Left ventricle myocardium inferior (tissue), 1 donor: ENCODE measurements at regions not wholly inside any gene's neighbourhood (a gene's known extent, or its start where the extent isn't known, plus 50 kb on each side); places are given as distances from the start of the nearest gene placed in this dataset.

Source experiments
- DNase-seq: peaks from one replicate; pipeline ENCODE4 v3.0.0-alpha.2; 2020
- H3K27ac ChIP-seq: fragments of 200-600 bp; replicated peaks from 2 replicates; pipeline ENCODE4 v1.8.0; 2021
- H3K27me3 ChIP-seq: fragments of 200-600 bp; 2 replicates; pipeline ENCODE4 v1.8.0; 2021; ENCODE audit warnings: low read depth
- H3K36me3 ChIP-seq: fragments of 200-600 bp; 2 replicates; pipeline ENCODE4 v1.8.0; 2021
- H3K4me1 ChIP-seq: fragments of 200-600 bp; 2 replicates; pipeline ENCODE4 v1.8.0; 2021
- H3K4me3 ChIP-seq: fragments of 200-600 bp; 2 replicates; pipeline ENCODE4 v1.8.0; 2021; ENCODE audit warnings: mild to moderate bottlenecking, moderate library complexity
- H3K9me3 ChIP-seq: fragments of 200-600 bp; replicated peaks from 2 replicates; pipeline ENCODE4 v1.8.0; 2021
- intact Hi-C: fragments of 100-400 bp; cut with micrococcal nuclease; formaldehyde crosslinking; loops from one replicate; pipeline ENCODE4 v1.11.0; 2022
- TF ChIP-seq, protein P1 (sequence below): fragments of 200-600 bp; IDR thresholded peaks from 2 replicates; pipeline ENCODE4 v1.8.0; 2021; ENCODE audit warnings: antibody characterized with exemption, mild to moderate bottlenecking, borderline replicate concordance
- donor health status: DM: no; HTN: yes; CAD: no; lungs with severe emphysema.

DNA sequence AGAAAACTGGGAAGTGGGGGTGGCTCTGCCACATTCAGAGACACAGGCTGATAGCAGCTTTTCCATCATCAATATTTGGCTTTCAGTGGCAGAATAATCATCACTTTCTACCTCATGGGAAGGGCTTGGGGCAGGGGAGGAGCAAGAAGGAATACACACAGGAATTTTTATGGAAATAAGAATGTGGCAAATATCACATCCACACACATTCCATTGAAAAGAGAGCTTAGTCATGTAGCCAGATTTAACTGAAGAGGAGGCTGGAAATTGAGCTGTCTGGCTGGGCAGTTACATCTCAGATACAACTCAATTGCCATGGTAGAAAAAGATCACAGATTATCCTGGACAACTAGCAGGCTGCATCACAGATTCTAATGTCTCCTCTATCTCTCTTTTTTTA lies 1474.0 kb upstream of the ACVR2A start:
- no peaks in the 10 kb centered on the region for H3K27me3 ChIP-seq
- peaks cover 42% of the 10 kb centered on the region for H3K9me3 ChIP-seq
- no peaks in the 10 kb centered on the region for H3K4me1 ChIP-seq
- no peak overlapping the region for H3K4me3 ChIP-seq
- intact Hi-C loops = no loop called here
- no peak overlapping the region for H3K27ac ChIP-seq
- DNase-seq = no peak
- TF ChIP-seq, protein P1, sequence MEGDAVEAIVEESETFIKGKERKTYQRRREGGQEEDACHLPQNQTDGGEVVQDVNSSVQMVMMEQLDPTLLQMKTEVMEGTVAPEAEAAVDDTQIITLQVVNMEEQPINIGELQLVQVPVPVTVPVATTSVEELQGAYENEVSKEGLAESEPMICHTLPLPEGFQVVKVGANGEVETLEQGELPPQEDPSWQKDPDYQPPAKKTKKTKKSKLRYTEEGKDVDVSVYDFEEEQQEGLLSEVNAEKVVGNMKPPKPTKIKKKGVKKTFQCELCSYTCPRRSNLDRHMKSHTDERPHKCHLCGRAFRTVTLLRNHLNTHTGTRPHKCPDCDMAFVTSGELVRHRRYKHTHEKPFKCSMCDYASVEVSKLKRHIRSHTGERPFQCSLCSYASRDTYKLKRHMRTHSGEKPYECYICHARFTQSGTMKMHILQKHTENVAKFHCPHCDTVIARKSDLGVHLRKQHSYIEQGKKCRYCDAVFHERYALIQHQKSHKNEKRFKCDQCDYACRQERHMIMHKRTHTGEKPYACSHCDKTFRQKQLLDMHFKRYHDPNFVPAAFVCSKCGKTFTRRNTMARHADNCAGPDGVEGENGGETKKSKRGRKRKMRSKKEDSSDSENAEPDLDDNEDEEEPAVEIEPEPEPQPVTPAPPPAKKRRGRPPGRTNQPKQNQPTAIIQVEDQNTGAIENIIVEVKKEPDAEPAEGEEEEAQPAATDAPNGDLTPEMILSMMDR = no peak
- no peaks in the 10 kb centered on the region for H3K36me3 ChIP-seq

DNA sequence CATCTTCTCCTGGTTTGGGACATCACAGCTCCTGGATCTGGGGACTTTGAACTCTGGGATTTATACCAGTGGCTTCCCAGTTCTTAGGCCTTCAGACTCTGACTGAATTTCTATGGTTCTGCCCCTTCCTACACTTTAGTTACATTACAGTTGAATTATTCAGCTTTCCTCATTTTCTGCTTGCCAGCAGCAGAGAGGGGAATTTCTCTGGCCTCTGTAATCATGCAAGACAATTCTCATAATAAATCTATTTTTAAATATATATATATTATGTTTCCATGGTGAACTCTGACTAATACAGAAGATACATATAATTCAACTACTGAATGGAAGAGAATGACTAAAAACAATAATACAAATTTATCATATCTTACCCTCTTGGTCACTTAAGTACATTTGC lies 1478.6 kb upstream of the ACVR2A start:
- intact Hi-C loops = no loop called here
- Histone ChIP-seq H3K4me3 (no peak overlapping the region), H3K27ac (no peak overlapping the region), H3K36me3 (no peaks in the 10 kb centered on the region), H3K4me1 (no peaks in the 10 kb centered on the region), H3K27me3 (no peaks in the 10 kb centered on the region), H3K9me3 (peaks cover 22% of the 10 kb centered on the region)
- TF ChIP-seq, protein P1 = no peak
- DNase-seq = no peak

DNA sequence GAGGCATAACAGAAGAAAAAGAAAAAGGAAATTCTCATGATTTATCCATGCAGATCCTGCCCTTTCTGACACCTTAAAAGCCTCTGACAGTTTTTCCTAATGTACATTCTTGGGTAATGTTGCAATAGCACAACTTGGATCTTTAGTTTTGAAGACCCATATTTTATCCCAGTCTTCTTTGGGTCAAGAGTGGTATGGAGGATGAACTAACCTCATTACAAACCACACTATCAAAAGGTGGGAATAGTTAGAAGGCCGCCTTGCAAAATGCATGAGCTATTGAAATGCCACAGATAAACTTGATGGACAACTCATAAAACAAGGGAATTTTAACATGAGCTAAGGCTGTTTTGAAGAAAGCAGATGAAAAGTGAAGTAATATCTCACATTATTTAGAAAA lies 1479.8 kb upstream of the ACVR2A start:
- Histone ChIP-seq H3K36me3 (no peaks in the 10 kb centered on the region), H3K4me1 (no peaks in the 10 kb centered on the region), H3K9me3 (peaks cover 24% of the 10 kb centered on the region), H3K4me3 (no peak overlapping the region), H3K27me3 (no peaks in the 10 kb centered on the region), H3K27ac (no peak overlapping the region)
- intact Hi-C loops = no loop called here
- TF ChIP-seq, protein P1 = no peak
- no peak for DNase-seq

DNA sequence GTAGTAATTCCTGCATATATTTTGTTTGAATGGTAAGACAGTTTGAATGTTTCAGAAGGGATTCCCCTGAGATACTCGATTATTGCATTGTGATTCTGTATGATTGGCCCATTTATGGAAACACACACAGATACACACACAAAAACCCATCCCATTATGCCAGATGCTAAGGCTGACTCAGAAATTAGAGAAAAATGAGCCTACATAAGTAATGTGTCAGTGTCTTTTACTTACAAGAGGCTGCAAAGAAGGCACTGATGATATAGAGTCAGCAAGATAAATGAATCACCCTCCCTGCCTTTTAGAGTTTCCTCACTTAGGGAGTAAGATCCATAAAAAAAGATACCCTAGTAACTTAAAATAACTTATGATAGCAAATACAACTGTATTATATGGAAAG lies 1481.1 kb upstream of the ACVR2A start:
- no peak overlapping the region for H3K4me3 ChIP-seq
- H3K36me3 ChIP-seq = no peaks in the 10 kb centered on the region
- no peaks in the 10 kb centered on the region for H3K27me3 ChIP-seq
- H3K27ac ChIP-seq = no peak overlapping the region
- intact Hi-C loops = no loop called here
- peaks cover 26% of the 10 kb centered on the region for H3K9me3 ChIP-seq
- TF ChIP-seq, protein P1 = no peak
- DNase-seq = no peak
- H3K4me1 ChIP-seq = no peaks in the 10 kb centered on the region

DNA sequence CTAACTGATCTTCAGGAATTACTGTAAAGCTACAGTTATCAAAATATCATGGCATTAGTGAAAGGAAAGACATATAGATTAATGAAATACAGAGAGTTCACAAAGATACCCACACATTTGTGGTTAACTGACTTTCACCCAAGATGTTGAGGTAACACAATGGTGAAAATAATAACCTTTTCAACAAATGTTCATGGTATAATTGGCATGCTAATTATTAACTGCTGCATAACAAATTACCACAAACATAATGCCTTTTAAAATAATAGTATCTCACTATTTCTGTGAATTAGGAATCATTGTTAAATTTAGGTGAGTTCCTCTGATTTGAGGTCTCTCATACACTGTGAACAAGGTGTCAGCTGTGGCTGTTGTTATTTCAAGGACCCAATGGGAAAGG lies 1493.1 kb upstream of the ACVR2A start:
- Histone ChIP-seq H3K27ac (no peak overlapping the region), H3K4me1 (no peaks in the 10 kb centered on the region), H3K4me3 (no peak overlapping the region), H3K27me3 (no peaks in the 10 kb centered on the region), H3K9me3 (no peaks in the 10 kb centered on the region), H3K36me3 (no peaks in the 10 kb centered on the region)
- TF ChIP-seq, protein P1 = no peak
- intact Hi-C loops = no loop called here
- no peak for DNase-seq

DNA sequence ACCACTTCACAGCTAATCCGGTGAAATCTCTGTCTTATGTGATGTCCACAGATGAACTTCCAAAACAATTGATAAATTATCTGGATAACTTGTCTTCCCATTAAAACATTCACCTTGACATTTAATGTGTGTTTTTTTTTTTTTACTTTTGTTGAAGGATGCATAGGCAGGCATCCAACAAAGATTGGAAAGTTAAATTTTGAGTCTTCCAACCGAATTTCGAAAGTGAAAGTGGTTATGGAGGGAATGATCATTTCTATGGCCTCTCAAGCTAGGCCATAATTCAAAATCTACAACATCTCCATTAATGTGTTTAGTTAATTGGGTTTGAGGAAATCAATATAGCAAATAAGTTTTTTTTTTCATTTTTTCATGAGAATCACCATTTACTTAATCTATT lies 1495.5 kb upstream of the ACVR2A start:
- no peak overlapping the region for H3K27ac ChIP-seq
- H3K4me3 ChIP-seq = no peak overlapping the region
- TF ChIP-seq, protein P1 = no peak
- no peaks in the 10 kb centered on the region for H3K36me3 ChIP-seq
- intact Hi-C loops = no loop called here
- H3K4me1 ChIP-seq = no peaks in the 10 kb centered on the region
- no peaks in the 10 kb centered on the region for H3K9me3 ChIP-seq
- no peaks in the 10 kb centered on the region for H3K27me3 ChIP-seq
- DNase-seq = no peak
